ENCODE measurements at regions not wholly inside any gene's neighbourhood (a gene's known extent, or its start where the extent isn't known, plus 50 kb on each side); places are given as distances from the start of the nearest gene placed in this dataset.

DNA sequence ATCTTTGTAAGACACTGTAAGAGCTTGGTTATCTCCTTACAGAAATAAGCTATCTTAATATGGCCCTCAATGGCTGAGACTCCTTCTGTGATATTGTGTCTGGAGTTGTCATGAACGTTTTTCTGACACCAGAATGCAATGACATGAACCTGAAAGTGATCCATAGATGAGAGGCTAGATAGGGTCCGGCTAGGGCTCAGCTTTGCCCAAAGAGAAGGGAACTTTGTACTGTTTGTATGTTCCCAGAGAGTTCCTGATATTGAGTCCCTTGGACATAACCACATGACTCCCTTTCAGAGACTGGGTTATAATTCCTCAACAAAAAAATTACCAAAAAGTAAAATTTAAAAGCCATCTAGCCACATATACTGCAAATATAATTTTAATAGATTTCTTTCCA lies 575.8 kb upstream of the CLINT1 start:
- FAIRE-seq = no peak

- FAIRE-seq = no peak
Measured at GRCh38 chr5:158433634-158434033, 574.7 kb upstream of the CLINT1 start.

GRCh38 chr5:158431369-158432029 lies 572.6 kb upstream of the CLINT1 start:
- no peak for FAIRE-seq

DNA sequence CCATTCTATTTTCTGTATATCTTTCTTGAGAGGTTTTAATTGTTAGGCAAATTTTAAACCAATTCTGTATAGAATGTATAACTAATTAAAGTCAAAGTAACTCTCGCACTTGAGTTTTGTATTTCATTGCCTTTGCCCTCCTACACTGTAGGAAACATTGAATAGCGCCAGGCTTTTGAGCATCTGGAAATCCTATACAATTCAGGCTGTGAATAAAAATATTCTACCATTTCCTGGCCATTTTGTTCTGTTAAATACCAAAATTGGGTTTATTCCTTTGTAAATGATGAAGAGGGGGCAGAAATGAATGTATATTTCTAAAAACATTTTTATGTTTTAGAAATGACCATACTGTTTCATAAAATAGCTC lies 571.8 kb upstream of the CLINT1 start:
- no peak for FAIRE-seq

- no peak for FAIRE-seq
Measured at GRCh38 chr5:158430166-158430797, 571.3 kb upstream of the CLINT1 start.

DNA sequence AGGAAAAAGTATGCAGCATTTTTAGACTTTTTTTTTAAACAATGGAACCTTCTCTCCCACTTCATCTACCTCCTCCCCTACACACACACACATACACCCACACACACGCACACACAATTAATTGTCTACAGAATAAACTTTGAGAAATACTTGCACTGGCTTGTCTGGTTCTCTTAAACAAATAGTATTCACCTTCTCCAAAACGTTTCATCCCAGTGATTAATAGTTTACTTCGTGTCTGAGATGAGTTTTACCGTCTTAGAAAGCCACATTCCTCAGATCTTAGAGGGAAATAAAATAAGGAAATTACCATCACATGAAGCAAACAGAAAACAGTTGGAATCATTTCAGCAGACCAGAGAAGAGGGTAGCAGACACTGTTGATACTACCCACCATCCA lies 570.6 kb upstream of the CLINT1 start:
- FAIRE-seq = no peak

GRCh38 chr5:158423623-158424200 lies 564.8 kb upstream of the CLINT1 start:
- no peak for FAIRE-seq

DNA sequence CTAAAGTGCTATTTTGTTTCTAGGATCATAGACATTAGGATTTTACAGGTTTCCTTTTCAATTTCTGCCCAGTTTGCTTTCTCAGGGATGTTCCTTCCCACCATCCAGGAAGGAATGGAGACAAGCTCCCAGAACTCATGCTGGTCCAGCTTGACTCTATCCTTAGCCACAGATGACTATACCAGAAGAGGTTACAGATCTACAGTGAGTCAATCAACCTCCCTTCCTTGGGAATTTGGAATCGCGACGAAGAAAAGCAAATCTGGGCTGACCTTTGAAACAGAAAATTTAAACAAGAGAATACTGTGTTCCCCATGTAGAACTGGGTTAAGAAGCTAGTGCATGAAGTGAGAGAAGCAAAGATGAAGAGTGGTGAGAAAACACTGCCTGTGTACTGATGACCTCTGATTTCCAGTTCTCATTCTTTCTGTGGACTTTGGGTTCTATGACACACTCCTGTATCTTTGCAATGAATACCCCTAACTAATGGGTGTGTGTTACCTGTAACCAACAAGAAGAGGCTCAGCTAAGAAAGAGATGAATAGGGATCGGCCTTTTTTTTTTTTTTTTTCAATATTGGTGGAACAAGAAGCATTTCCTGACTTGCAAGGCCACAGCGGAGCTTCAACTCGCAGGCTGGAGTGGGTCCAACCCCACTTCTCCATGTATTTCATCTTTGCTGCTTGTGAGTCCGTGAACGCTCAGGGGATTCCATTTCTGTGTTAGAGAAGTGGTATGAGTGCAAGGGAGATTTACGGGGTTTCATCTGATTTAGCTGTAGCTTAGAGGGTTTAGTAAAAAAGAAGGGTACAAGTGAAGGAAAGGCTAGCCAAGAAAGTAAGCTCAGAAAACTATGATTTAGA lies 563.9 kb upstream of the CLINT1 start:
- FAIRE-seq = no peak

- no peak for FAIRE-seq
Measured at GRCh38 chr5:158421319-158421718, 562.4 kb upstream of the CLINT1 start.

GRCh38 chr5:158419186-158419585 lies 560.2 kb upstream of the CLINT1 start:
- FAIRE-seq = no peak

GRCh38 chr5:158414780-158415179 lies 555.8 kb upstream of the CLINT1 start:
- no peak for FAIRE-seq

DNA sequence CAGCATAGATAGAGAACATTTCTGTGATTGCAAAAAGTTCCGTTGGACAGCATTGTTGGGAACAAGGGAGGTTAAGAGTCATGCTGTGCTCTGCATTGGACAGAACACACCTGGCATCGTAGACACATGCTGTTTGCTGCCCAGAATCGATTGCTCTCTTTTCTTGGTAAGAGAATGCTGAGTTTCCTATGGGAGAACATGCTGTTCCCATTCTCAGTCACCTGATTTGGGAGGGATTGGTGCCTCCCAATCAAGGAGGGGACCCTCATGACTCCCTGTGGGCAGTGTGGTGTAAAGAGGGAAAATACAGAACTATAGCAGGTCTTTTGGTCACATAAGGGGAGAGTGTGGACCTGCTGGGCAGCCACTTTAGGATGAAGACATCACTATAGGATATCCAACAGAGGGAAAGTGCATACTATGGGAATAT lies 555.4 kb upstream of the CLINT1 start:
- FAIRE-seq = no peak

DNA sequence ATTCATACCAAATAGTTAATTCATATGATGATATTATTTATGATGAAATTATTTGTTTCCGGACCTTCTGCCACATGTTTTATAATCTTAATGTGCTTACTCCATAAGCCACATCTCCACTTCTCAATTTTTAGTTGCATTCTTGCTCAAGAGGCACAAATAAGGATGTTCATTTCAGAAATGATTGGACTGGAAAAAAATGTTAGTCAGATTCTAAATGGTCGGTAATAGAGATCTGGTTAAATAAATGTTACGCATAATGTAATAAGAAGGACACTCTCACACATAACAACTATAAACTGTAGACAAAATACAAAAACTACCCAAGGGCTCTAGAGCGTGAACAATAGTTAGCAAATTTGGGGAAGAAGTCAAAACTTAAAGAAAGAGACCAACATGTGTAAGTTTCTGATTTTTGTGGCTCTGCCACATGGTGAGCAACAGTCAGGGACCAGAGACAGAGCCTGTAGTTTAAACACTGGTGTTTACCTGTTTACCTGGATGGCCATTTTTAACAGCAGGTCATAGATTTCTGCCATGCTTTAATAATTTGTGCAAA lies 554.3 kb upstream of the CLINT1 start:
- no peak for FAIRE-seq

GRCh38 chr5:158410976-158411375 lies 552.0 kb upstream of the CLINT1 start:
- no peak for FAIRE-seq

DNA sequence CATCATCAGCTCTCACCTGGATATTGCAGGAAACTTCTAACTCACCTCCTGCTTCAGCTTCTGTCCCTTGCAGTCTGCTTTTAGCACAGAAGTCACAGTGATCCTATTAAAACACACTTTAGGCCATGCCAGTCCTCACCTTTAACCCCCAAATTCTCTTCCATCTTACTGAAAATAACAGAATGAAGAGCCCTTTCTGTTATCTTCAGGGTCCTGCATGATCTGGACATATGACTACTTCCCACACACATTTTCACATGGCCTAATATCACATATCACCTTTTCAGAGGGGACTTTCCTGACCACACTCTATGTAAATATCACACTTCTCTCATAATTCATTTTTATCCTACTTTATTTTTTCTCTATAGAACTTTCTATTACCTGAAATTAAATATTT lies 550.6 kb upstream of the CLINT1 start:
- FAIRE-seq = no peak

- no peak for FAIRE-seq
Measured at GRCh38 chr5:158407824-158408195, 548.9 kb upstream of the CLINT1 start.

DNA sequence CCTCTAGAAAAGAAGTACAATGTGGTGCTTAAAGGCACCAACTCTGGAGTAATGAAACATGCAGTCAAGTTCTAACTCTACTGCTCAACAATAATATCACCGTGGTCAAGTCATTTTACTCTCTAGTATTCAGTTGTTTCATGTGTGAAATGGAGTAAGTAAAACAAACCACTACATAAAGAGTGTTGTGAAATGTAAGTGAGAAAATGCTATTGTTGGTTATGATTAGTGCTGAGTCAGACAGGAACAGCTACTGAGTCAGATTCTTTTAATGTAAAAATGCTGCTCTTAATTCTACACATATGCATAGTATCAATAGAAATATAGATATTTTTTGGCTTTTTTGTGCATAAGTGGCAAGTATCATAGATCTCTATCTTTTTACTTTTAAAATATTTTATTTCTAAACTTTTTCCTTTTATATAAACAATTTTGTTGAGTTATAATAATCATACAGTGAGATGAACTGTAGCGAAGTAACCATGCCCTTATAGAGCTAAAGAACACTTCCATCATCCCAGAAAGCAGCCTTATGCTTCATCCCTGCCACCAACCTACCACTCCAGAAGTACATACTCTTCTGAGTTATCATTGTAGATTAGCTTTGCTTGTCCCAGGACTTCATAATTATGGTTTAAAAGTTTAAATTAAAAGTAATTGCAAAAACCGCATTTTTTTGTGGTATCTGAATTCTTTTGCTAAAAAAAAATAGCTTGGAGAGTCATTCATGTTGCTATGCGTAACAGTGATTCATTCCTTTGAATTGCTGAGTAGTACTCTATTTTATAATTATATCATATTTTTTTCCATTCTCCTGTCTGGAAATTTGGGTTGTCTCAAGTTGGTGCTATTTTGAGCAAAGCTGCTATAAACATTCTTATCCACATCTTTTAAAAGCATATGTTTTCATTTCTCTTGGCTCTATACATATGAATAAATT lies 548.2 kb upstream of the CLINT1 start:
- no peak for FAIRE-seq

GRCh38 chr5:158398360-158399201 lies 539.6 kb upstream of the CLINT1 start:
- no peak for FAIRE-seq

GRCh38 chr5:158397278-158397677 lies 538.3 kb upstream of the CLINT1 start:
- FAIRE-seq = no peak

DNA sequence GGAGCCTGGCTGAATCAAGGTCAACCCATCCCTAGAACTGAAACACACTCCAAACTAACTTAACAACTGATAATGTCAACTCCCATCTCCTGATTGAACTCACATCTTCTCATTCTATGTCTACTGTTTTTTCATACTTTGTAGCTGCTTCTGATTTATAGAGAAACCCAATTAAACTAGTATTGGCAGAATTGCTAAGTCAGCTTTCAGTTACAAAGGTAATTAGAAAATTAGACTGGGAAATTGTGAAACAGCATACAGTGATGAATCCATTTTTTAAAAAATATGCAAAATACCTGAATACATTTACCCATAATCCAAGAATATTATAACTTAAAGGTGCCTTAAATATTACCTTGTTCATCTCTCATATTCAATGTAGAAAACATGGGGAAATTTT lies 535.2 kb upstream of the CLINT1 start:
- no peak for FAIRE-seq

- FAIRE-seq = no peak
Measured at GRCh38 chr5:158393457-158393856, 534.5 kb upstream of the CLINT1 start.
